GM23338 (cell line): ENCODE measurements at regions not wholly inside any gene's neighbourhood (a gene's known extent, or its start where the extent isn't known, plus 50 kb on each side); places are given as distances from the start of the nearest gene placed in this dataset.

Source experiments
- ATAC-seq: fragments of 200-7000 bp; cut with Tn5 transposase; 3 replicates; pipeline ENCODE4 v1.9.1; 2020
- DNase-seq: peaks from one replicate; pipeline ENCODE4 v3.0.0-alpha.2; 2015; ENCODE audit warnings: low spot score
- H2AFZ ChIP-seq: fragments of 200-600 bp; sonication (generic); 2 replicates; pipeline ENCODE4 v1.8.0; 2016; ENCODE audit warnings: antibody characterized with exemption, mild to moderate bottlenecking, moderate library complexity
- H3F3A ChIP-seq: fragments of 200-600 bp; sonication (generic); replicated peaks from 2 replicates; pipeline ENCODE4 v1.8.0; 2017; ENCODE audit warnings: antibody characterized with exemption, mixed run types, low read depth
- H3K27ac ChIP-seq: fragments of 200-600 bp; sonication (generic); 2 replicates; pipeline ENCODE4 v1.6.1; 2016; ENCODE audit warnings: low read depth
- H3K27me3 ChIP-seq: fragments of 200-600 bp; sonication (generic); 2 replicates; pipeline ENCODE4 v1.8.0; 2016; ENCODE audit warnings: mild to moderate bottlenecking, mixed run types, moderate library complexity; ENCODE audit not compliant: insufficient read depth
- H3K36me3 ChIP-seq: fragments of 200-600 bp; sonication (generic); 2 replicates; pipeline ENCODE4 v1.8.0; 2016; ENCODE audit warnings: mild to moderate bottlenecking; ENCODE audit not compliant: insufficient read depth
- H3K4me1 ChIP-seq: fragments of 200-600 bp; sonication (generic); 2 replicates; pipeline ENCODE4 v1.8.0; 2016; ENCODE audit warnings: mild to moderate bottlenecking, moderate library complexity; ENCODE audit not compliant: insufficient read depth
- H3K4me2 ChIP-seq: fragments of 200-600 bp; sonication (generic); 2 replicates; pipeline ENCODE4 v1.7.1; 2017; ENCODE audit warnings: mixed run types
- H3K4me3 ChIP-seq: fragments of 200-600 bp; sonication (generic); 2 replicates; pipeline ENCODE4 v1.6.1; 2016; ENCODE audit warnings: mixed run types
- H3K79me2 ChIP-seq: fragments of 200-600 bp; sonication (generic); replicated peaks from 2 replicates; pipeline ENCODE4 v1.8.0; 2017; ENCODE audit warnings: mild to moderate bottlenecking; ENCODE audit not compliant: insufficient read depth
- H3K9me2 ChIP-seq: fragments of 200-600 bp; sonication (generic); 2 replicates; pipeline ENCODE4 v1.8.0; 2017; ENCODE audit not compliant: insufficient read depth
- H4K20me1 ChIP-seq: fragments of 200-600 bp; sonication (generic); replicated peaks from 2 replicates; pipeline ENCODE4 v1.8.0; 2017; ENCODE audit warnings: mild to moderate bottlenecking; ENCODE audit not compliant: insufficient read depth
- H3K27ac Mint-ChIP-seq: 2 replicates; pipeline ENCODE4 v1.8.0; 2020; ENCODE audit warnings: inconsistent platforms, mild to moderate bottlenecking, moderate library complexity, mixed read lengths
- H3K27me3 Mint-ChIP-seq: 3 replicates; pipeline ENCODE4 v1.8.0; 2022; ENCODE audit warnings: low read depth, mild to moderate bottlenecking, moderate library complexity, mixed read lengths, inconsistent platforms; ENCODE audit not compliant: insufficient read depth, poor library complexity
- H3K36me3 Mint-ChIP-seq: 3 replicates; pipeline ENCODE4 v1.8.0; 2021; ENCODE audit warnings: low read depth, mild to moderate bottlenecking, inconsistent platforms, moderate library complexity, mixed read lengths
- H3K4me1 Mint-ChIP-seq: 3 replicates; pipeline ENCODE4 v1.8.0; 2020; ENCODE audit warnings: mild to moderate bottlenecking, inconsistent platforms, mixed read lengths
- H3K4me3 Mint-ChIP-seq: 3 replicates; pipeline ENCODE4 v1.8.0; 2021; ENCODE audit warnings: moderate library complexity, mild to moderate bottlenecking, inconsistent platforms, mixed read lengths
- H3K9me3 Mint-ChIP-seq: 3 replicates; pipeline ENCODE4 v1.8.0; 2020; ENCODE audit warnings: moderate library complexity, mild to moderate bottlenecking, inconsistent platforms, mixed read lengths
- CREB1 ChIP-seq: fragments of 250-450 bp; sonication (Bioruptor Pico); IDR thresholded peaks from 2 replicates; pipeline ENCODE4 v1.5.0; 2020; ENCODE audit warnings: low read depth, mild to moderate bottlenecking, moderate library complexity
- CTCF ChIP-seq, 2 experiments: fragments of 200-600 bp in 1 of 2; sonication (generic) in 1 of 2; conservative IDR thresholded peaks; 2 replicates each; pipeline versions ENCODE4 v1.5.1 to v1.6.1; 2016 to 2017; ENCODE audit warnings: antibody characterized with exemption in 2 of 2, low read depth in 2 of 2, mild to moderate bottlenecking in 2 of 2, moderate library complexity in 1 of 2
- ETS1 ChIP-seq: IDR thresholded peaks from 2 replicates; pipeline ENCODE4 v1.6.1; 2016; ENCODE audit warnings: antibody characterized with exemption
- EZH2 ChIP-seq: fragments of 200-600 bp; sonication (generic); IDR thresholded peaks from one replicate; pipeline ENCODE4 v1.8.0; 2017; ENCODE audit warnings: antibody characterized with exemption, mild to moderate bottlenecking, low read depth; ENCODE audit not compliant: unreplicated experiment
- JUNB ChIP-seq: IDR thresholded peaks from one replicate; pipeline ENCODE4 v1.6.1; 2016; ENCODE audit warnings: antibody characterized with exemption; ENCODE audit not compliant: unreplicated experiment
- POLR2AphosphoS5 ChIP-seq: IDR thresholded peaks from 2 replicates; pipeline ENCODE4 v1.6.1; 2016; ENCODE audit warnings: antibody characterized with exemption, low read depth
- REST ChIP-seq: IDR thresholded peaks from one replicate; pipeline ENCODE4 v1.6.1; 2018; ENCODE audit warnings: antibody characterized with exemption; ENCODE audit not compliant: unreplicated experiment
- ZNF114 ChIP-seq: fragments of 250-450 bp; sonication (Bioruptor Pico); IDR thresholded peaks from 2 replicates; pipeline ENCODE4 v1.5.0; 2020; ENCODE audit warnings: mild to moderate bottlenecking, moderate library complexity
- TF ChIP-seq, protein P1 (sequence below): fragments of 250-450 bp; sonication (Bioruptor Pico); IDR thresholded peaks from 2 replicates; pipeline ENCODE4 v1.5.0; 2020; ENCODE audit warnings: mild to moderate bottlenecking, moderate library complexity

GRCh38 chr6:153758516-153758915, 280.5 kb upstream of the OPRM1 start:
- H3K27me3 Mint-ChIP-seq = no peaks in the 10 kb centered on the region
- no peak overlapping the region for H3K27ac Mint-ChIP-seq
- Histone ChIP-seq H3K4me3 (no peak overlapping the region), H2AFZ (no peak overlapping the region), H3K79me2 (no peaks in the 10 kb centered on the region), H3K4me2 (no peak overlapping the region), H3K27me3 (no peaks in the 10 kb centered on the region), H3K4me1 (peaks cover 9% of the 10 kb centered on the region), H3F3A (no peaks in the 10 kb centered on the region), H4K20me1 (no peaks in the 10 kb centered on the region), H3K36me3 (no peaks in the 10 kb centered on the region), H3K27ac (no peak overlapping the region), H3K9me2 (no peaks in the 10 kb centered on the region)
- TF ChIP-seq, protein P1, sequence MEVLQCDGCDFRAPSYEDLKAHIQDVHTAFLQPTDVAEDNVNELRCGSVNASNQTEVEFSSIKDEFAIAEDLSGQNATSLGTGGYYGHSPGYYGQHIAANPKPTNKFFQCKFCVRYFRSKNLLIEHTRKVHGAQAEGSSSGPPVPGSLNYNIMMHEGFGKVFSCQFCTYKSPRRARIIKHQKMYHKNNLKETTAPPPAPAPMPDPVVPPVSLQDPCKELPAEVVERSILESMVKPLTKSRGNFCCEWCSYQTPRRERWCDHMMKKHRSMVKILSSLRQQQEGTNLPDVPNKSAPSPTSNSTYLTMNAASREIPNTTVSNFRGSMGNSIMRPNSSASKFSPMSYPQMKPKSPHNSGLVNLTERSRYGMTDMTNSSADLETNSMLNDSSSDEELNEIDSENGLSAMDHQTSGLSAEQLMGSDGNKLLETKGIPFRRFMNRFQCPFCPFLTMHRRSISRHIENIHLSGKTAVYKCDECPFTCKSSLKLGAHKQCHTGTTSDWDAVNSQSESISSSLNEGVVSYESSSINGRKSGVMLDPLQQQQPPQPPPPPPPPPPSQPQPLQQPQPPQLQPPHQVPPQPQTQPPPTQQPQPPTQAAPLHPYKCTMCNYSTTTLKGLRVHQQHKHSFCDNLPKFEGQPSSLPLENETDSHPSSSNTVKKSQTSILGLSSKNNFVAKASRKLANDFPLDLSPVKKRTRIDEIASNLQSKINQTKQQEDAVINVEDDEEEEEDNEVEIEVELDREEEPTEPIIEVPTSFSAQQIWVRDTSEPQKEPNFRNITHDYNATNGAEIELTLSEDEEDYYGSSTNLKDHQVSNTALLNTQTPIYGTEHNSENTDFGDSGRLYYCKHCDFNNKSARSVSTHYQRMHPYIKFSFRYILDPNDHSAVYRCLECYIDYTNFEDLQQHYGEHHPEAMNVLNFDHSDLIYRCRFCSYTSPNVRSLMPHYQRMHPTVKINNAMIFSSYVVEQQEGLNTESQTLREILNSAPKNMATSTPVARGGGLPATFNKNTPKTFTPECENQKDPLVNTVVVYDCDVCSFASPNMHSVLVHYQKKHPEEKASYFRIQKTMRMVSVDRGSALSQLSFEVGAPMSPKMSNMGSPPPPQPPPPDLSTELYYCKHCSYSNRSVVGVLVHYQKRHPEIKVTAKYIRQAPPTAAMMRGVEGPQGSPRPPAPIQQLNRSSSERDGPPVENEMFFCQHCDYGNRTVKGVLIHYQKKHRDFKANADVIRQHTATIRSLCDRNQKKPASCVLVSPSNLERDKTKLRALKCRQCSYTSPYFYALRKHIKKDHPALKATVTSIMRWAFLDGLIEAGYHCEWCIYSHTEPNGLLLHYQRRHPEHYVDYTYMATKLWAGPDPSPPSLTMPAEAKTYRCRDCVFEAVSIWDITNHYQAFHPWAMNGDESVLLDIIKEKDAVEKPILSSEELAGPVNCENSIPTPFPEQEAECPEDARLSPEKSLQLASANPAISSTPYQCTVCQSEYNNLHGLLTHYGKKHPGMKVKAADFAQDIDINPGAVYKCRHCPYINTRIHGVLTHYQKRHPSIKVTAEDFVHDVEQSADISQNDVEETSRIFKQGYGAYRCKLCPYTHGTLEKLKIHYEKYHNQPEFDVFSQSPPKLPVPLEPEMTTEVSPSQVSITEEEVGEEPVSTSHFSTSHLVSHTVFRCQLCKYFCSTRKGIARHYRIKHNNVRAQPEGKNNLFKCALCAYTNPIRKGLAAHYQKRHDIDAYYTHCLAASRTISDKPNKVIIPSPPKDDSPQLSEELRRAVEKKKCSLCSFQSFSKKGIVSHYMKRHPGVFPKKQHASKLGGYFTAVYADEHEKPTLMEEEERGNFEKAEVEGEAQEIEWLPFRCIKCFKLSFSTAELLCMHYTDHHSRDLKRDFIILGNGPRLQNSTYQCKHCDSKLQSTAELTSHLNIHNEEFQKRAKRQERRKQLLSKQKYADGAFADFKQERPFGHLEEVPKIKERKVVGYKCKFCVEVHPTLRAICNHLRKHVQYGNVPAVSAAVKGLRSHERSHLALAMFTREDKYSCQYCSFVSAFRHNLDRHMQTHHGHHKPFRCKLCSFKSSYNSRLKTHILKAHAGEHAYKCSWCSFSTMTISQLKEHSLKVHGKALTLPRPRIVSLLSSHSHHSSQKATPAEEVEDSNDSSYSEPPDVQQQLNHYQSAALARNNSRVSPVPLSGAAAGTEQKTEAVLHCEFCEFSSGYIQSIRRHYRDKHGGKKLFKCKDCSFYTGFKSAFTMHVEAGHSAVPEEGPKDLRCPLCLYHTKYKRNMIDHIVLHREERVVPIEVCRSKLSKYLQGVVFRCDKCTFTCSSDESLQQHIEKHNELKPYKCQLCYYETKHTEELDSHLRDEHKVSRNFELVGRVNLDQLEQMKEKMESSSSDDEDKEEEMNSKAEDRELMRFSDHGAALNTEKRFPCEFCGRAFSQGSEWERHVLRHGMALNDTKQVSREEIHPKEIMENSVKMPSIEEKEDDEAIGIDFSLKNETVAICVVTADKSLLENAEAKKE (CRISPR knock-in tag) = no peak
- TF ChIP-seq CREB1 (CRISPR knock-in tag) = no peak
- TF ChIP-seq EZH2 = no peak
- TF ChIP-seq JUNB = no peak
- TF ChIP-seq CTCF (conservative IDR thresholded peaks at IDR 0.05; ENCODE audit: low read depth in 2 of 2) = no peak
- no peak for TF ChIP-seq ZNF114 (CRISPR knock-in tag)
- no peak for TF ChIP-seq ETS1
- TF ChIP-seq REST = no peak
- no peak for TF ChIP-seq POLR2AphosphoS5
- ATAC-seq = no peak
- H3K4me3 Mint-ChIP-seq = no peak overlapping the region
- peaks cover 11% of the 10 kb centered on the region; the same call in 2 of the 3 replicates for H3K4me1 Mint-ChIP-seq
- H3K9me3 Mint-ChIP-seq = no peaks in the 10 kb centered on the region
- DNase-seq = no peak
- H3K36me3 Mint-ChIP-seq = no peaks in the 10 kb centered on the region
